Right lobe of liver (tissue), 6 donors: ENCODE measurements at regions not wholly inside any gene's neighbourhood (a gene's known extent, or its start where the extent isn't known, plus 50 kb on each side); places are given as distances from the start of the nearest gene placed in this dataset.

Experiments used
- ATAC-seq, 4 donors: fragments of 200-7000 bp; cut with Tn5 transposase; one replicate each; pipeline ENCODE4 v1.9.1; 2020; ENCODE audit warnings: mild to moderate bottlenecking in 4 of 4, moderate library complexity in 4 of 4
- DNase-seq, 3 donors: peaks; one replicate each; pipeline ENCODE4 v3.0.0-alpha.2; 2020
- H3K27ac ChIP-seq, 3 donors: fragments of 200-600 bp; one replicate each; pipeline ENCODE4 v1.8.0; 2022
- H3K27me3 ChIP-seq, 2 donors: fragments of 200-600 bp; one replicate each; pipeline ENCODE4 v1.8.0; 2022
- H3K36me3 ChIP-seq, 4 donors: fragments of 200-600 bp; sonication (generic) in 1 of 4; one replicate each; pipeline versions ENCODE4 v1.5.1 to v1.8.0; 2017 to 2022; ENCODE audit warnings: control low read depth in 1 of 4
- H3K4me1 ChIP-seq, 4 donors: fragments of 200-600 bp; sonication (generic) in 1 of 4; one replicate each; pipeline versions ENCODE4 v1.5.1 to v1.8.0; 2017 to 2022; ENCODE audit warnings: control low read depth in 1 of 4
- H3K4me3 ChIP-seq, 3 donors: fragments of 200-600 bp; one replicate each; pipeline ENCODE4 v1.8.0; 2022
- H3K9me3 ChIP-seq, 4 donors: fragments of 200-600 bp; sonication (generic) in 1 of 4; one replicate each; pipeline versions ENCODE4 v1.5.1 to v1.8.0; 2017 to 2022; ENCODE audit warnings: control low read depth in 1 of 4
- CTCF ChIP-seq, 4 donors: fragments of 200-600 bp in 3 of 4; fragments of 450-650 bp in 1 of 4; IDR thresholded peaks; one replicate each; pipeline versions ENCODE4 v1.5.1 to v1.8.0; 2016 to 2022; ENCODE audit warnings: antibody characterized with exemption in 4 of 4, mild to moderate bottlenecking in 2 of 4
- POLR2A ChIP-seq: fragments of 450-650 bp; IDR thresholded peaks from one replicate; pipeline ENCODE4 v1.6.1; 2017; ENCODE audit warnings: antibody characterized with exemption, mild to moderate bottlenecking
- WGBS: methylation state at CpG from one replicate; pipeline ENCODE4 v1.1.6; 2018; ENCODE audit warnings: low coverage, low lambda C conversion rate; ENCODE audit not compliant: insufficient coverage; ENCODE audit errors: missing lambda C conversion rate; 5-methylcytosine and 5-hydroxymethylcytosine counted together
- intact Hi-C, 2 donors: fragments of 100-400 bp; cut with DNase I; formaldehyde crosslinking; loops; one replicate each; pipeline versions ENCODE4 v1.11.2 to v1.14.1; 2022
- donor health status: DM: no; HTN: yes; CAD: no.
- donor health status: DM: no; HTN: no; CAD: no.
- donor health status: DM: no; HTN: no; CAD: no.
- donor health status: DM: no; HTN: yes; CAD: no.
- donor health status: DM: no; HTN: yes; CAD: no.

- Histone ChIP-seq H3K9me3 (no peaks in the 10 kb centered on the region), H3K4me3 (no peak overlapping the region), H3K36me3 (no peaks in the 10 kb centered on the region), H3K27me3 (no peaks in the 10 kb centered on the region), H3K4me1 (no peaks in the 10 kb centered on the region), H3K27ac (no peak overlapping the region)
- no peak for ATAC-seq
- WGBS, result 41% methylated on average over 4 of the region's 4 CpGs
- intact Hi-C loops, result no loop called here
- TF ChIP-seq CTCF (IDR thresholded peaks at IDR 0.05) (no peak), POLR2A (no peak)
- no peak for DNase-seq
Measured at GRCh38 chr5:71859515-71859914, 140.4 kb downstream of the CARTPT start.

- intact Hi-C loops, result no loop called here
- H3K9me3 ChIP-seq, result no peaks in the 10 kb centered on the region
- no peak for DNase-seq
- no peaks in the 10 kb centered on the region for H3K4me1 ChIP-seq
- H3K27me3 ChIP-seq, result no peaks in the 10 kb centered on the region
- H3K4me3 ChIP-seq, result no peak overlapping the region
- WGBS, result 0% methylated on average over 1 of the region's 3 CpGs
- TF ChIP-seq POLR2A (no peak), CTCF (IDR thresholded peaks at IDR 0.05) (no peak)
- H3K27ac ChIP-seq, result no peak overlapping the region
- no peaks in the 10 kb centered on the region for H3K36me3 ChIP-seq
- no peak for ATAC-seq
Measured at GRCh38 chr5:71860048-71860447, 141.0 kb downstream of the CARTPT start.

- DNase-seq (no peak), ATAC-seq (no peak)
- no peak for TF ChIP-seq CTCF (IDR thresholded peaks at IDR 0.05)
- TF ChIP-seq POLR2A, result no peak
- WGBS, result no CpG with 5 or more reads among the region's 1 CpG
- Histone ChIP-seq H3K9me3 (no peaks in the 10 kb centered on the region), H3K36me3 (no peaks in the 10 kb centered on the region), H3K4me3 (no peak overlapping the region), H3K27me3 (no peaks in the 10 kb centered on the region), H3K27ac (no peak overlapping the region), H3K4me1 (no peaks in the 10 kb centered on the region)
- intact Hi-C loops, result no loop called here
Measured at GRCh38 chr5:71861682-71862081, 142.6 kb downstream of the CARTPT start.

GRCh38 chr5:71862087-71862486, 143.0 kb downstream of the CARTPT start:
- no peak overlapping the region for H3K27ac ChIP-seq
- no peaks in the 10 kb centered on the region for H3K4me1 ChIP-seq
- no peaks in the 10 kb centered on the region for H3K27me3 ChIP-seq
- DNase-seq, result no peak
- TF ChIP-seq POLR2A (no peak), CTCF (IDR thresholded peaks at IDR 0.05) (no peak)
- 67% methylated on average over 1 of the region's 1 CpG for WGBS
- H3K4me3 ChIP-seq, result no peak overlapping the region
- ATAC-seq, result no peak
- no peaks in the 10 kb centered on the region for H3K36me3 ChIP-seq
- intact Hi-C loops, result no loop called here
- no peaks in the 10 kb centered on the region for H3K9me3 ChIP-seq

GRCh38 chr5:71862507-71863060, 143.5 kb downstream of the CARTPT start:
- no peak for TF ChIP-seq POLR2A
- TF ChIP-seq CTCF (IDR thresholded peaks at IDR 0.05), result no peak
- 0% methylated on average over 1 of the region's 1 CpG for WGBS
- H3K27ac ChIP-seq, result no peak overlapping the region
- no peak overlapping the region for H3K4me3 ChIP-seq
- H3K4me1 ChIP-seq, result no peaks in the 10 kb centered on the region
- ATAC-seq (no peak), DNase-seq (no peak)
- H3K9me3 ChIP-seq, result no peaks in the 10 kb centered on the region
- H3K36me3 ChIP-seq, result no peaks in the 10 kb centered on the region
- intact Hi-C loops, result no loop called here
- H3K27me3 ChIP-seq, result no peaks in the 10 kb centered on the region
